ENCODE measurements at regions not wholly inside any gene's neighbourhood (a gene's known extent, or its start where the extent isn't known, plus 50 kb on each side); places are given as distances from the start of the nearest gene placed in this dataset.

DNA sequence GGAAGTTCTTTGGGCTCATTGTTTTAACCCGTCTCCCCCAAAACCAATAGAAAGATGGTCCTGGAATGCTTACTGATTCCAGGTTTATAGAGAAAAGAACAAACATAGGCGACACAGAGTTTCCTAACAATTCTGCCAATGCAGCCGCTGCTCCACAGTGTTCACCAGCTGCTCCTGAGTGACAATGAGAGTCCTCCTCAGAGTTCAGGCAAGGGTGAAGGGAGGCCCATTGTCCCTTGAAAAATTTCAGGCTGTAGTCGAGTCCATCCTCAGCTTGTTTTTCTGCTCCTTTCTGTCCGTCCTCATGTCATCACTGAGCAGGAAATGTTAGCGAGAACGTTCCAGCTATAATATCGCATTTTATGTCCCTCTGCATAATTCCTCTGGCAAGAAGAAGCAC is 537.6 kb downstream of the TCERG1L start:
- Histone ChIP-seq H3K27me3 (no peaks in the 10 kb centered on the region), H3K36me3 (no peaks in the 10 kb centered on the region), H3K4me1 (no peaks in the 10 kb centered on the region), H3K9me3 (no peaks in the 10 kb centered on the region), H3K27ac (no peak overlapping the region), H3K4me3 (no peak overlapping the region)
- intact Hi-C loops (cut with DNase I), result no loop called here
- no peak for DNase-seq (ENCODE audit: low spot score in 2 of 2)
- TF ChIP-seq, protein P1, sequence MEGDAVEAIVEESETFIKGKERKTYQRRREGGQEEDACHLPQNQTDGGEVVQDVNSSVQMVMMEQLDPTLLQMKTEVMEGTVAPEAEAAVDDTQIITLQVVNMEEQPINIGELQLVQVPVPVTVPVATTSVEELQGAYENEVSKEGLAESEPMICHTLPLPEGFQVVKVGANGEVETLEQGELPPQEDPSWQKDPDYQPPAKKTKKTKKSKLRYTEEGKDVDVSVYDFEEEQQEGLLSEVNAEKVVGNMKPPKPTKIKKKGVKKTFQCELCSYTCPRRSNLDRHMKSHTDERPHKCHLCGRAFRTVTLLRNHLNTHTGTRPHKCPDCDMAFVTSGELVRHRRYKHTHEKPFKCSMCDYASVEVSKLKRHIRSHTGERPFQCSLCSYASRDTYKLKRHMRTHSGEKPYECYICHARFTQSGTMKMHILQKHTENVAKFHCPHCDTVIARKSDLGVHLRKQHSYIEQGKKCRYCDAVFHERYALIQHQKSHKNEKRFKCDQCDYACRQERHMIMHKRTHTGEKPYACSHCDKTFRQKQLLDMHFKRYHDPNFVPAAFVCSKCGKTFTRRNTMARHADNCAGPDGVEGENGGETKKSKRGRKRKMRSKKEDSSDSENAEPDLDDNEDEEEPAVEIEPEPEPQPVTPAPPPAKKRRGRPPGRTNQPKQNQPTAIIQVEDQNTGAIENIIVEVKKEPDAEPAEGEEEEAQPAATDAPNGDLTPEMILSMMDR (IDR thresholded peaks at IDR 0.05), result no peak

- DNase-seq (ENCODE audit: low spot score in 2 of 2), result no peak
- no peak overlapping the region for H3K27ac ChIP-seq
- intact Hi-C loops (cut with DNase I), result no loop called here
- no peak overlapping the region for H3K4me3 ChIP-seq
- H3K36me3 ChIP-seq, result no peaks in the 10 kb centered on the region
- no peaks in the 10 kb centered on the region for H3K9me3 ChIP-seq
- no peaks in the 10 kb centered on the region for H3K4me1 ChIP-seq
- TF ChIP-seq, protein P1 (IDR thresholded peaks at IDR 0.05), result no peak
- H3K27me3 ChIP-seq, result no peaks in the 10 kb centered on the region
Observed at GRCh38 chr10:130774871-130775270, 536.6 kb downstream of the TCERG1L start.

GRCh38 chr10:130775311-130775710 is 536.2 kb downstream of the TCERG1L start:
- H3K27ac ChIP-seq, result no peak overlapping the region
- no peaks in the 10 kb centered on the region for H3K27me3 ChIP-seq
- TF ChIP-seq, protein P1 (IDR thresholded peaks at IDR 0.05), result no peak
- H3K9me3 ChIP-seq, result no peaks in the 10 kb centered on the region
- H3K4me1 ChIP-seq, result no peaks in the 10 kb centered on the region
- intact Hi-C loops (cut with DNase I), result no loop called here
- DNase-seq (ENCODE audit: low spot score in 2 of 2), result no peak
- no peaks in the 10 kb centered on the region for H3K36me3 ChIP-seq
- H3K4me3 ChIP-seq, result no peak overlapping the region

DNA sequence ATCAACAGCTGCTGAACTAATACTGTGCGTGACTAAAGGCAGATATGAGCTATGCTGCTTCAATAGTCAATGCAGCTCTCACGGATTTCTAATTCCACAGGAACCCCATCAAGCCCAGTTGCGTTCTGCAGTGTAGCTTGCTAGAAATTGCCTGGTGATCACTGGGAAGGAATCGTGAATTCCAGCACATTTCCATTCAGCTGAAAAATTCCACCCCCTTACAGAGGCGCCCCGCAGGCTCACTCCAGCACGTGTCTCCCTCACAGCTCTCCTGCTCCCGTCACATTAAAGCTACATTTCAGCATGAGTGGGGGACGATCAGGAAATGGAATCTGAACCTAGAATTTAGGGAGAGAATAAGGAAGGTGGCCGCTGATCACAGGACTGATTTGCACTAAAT is 534.8 kb downstream of the TCERG1L start:
- Histone ChIP-seq H3K36me3 (no peaks in the 10 kb centered on the region), H3K4me1 (no peaks in the 10 kb centered on the region), H3K9me3 (no peaks in the 10 kb centered on the region), H3K27me3 (no peaks in the 10 kb centered on the region), H3K27ac (no peak overlapping the region), H3K4me3 (no peak overlapping the region)
- no peak for DNase-seq (ENCODE audit: low spot score in 2 of 2)
- TF ChIP-seq, protein P1 (IDR thresholded peaks at IDR 0.05), result no peak
- intact Hi-C loops (cut with DNase I), result no loop called here

GRCh38 chr10:130777507-130778165 is 533.9 kb downstream of the TCERG1L start:
- no peaks in the 10 kb centered on the region for H3K36me3 ChIP-seq
- no peak for DNase-seq (ENCODE audit: low spot score in 2 of 2)
- H3K4me3 ChIP-seq, result no peak overlapping the region
- TF ChIP-seq, protein P1 (IDR thresholded peaks at IDR 0.05), result no peak
- no peaks in the 10 kb centered on the region for H3K4me1 ChIP-seq
- intact Hi-C loops (cut with DNase I), result no loop called here
- no peaks in the 10 kb centered on the region for H3K27me3 ChIP-seq
- no peaks in the 10 kb centered on the region for H3K9me3 ChIP-seq
- H3K27ac ChIP-seq, result no peak overlapping the region

GRCh38 chr10:130778166-130778545 is 533.4 kb downstream of the TCERG1L start:
- no peaks in the 10 kb centered on the region for H3K27me3 ChIP-seq
- intact Hi-C loops (cut with DNase I), result no loop called here
- no peak overlapping the region for H3K27ac ChIP-seq
- H3K9me3 ChIP-seq, result no peaks in the 10 kb centered on the region
- H3K4me3 ChIP-seq, result no peak overlapping the region
- no peaks in the 10 kb centered on the region for H3K36me3 ChIP-seq
- TF ChIP-seq, protein P1 (IDR thresholded peaks at IDR 0.05), result no peak
- DNase-seq (ENCODE audit: low spot score in 2 of 2), result no peak
- no peaks in the 10 kb centered on the region for H3K4me1 ChIP-seq

Measured in ascending aorta (tissue), 2 donors.